COLO668 (cell line): ENCODE measurements at regions not wholly inside any gene's neighbourhood (a gene's known extent, or its start where the extent isn't known, plus 50 kb on each side); places are given as distances from the start of the nearest gene placed in this dataset.
"Not testable (repeated sequence)": the region's sequence is repeated elsewhere in the genome, so short reads cannot be mapped to it uniquely, and the experiment has no call there.

Source experiments
- DNase-seq: peaks from one replicate; lab custom pipeline; 2025; ENCODE audit not compliant: unreplicated experiment; lab: John Stamatoyannopoulos, UW

DNA sequence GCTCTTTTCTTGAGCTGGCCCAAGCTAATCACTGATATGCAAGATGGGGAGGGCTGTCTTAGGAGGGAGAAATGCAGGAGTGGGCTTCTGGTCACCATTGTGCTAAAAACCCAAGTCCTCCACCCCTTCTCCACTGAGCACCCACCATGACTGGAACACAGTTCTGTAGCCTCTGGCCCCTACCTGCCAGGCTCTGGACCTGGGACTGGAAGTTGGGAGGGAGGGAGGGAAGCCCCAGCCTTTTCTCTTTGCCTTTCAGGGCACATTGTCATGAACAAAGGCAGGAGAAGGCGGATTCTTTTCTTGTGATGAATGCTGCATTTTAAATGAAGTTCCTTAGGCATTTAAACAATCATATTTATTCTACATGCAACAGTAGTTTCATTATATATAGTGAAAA, 559.1 kb upstream of the TRPC7 start:
- DNase-seq = no peak

DNA sequence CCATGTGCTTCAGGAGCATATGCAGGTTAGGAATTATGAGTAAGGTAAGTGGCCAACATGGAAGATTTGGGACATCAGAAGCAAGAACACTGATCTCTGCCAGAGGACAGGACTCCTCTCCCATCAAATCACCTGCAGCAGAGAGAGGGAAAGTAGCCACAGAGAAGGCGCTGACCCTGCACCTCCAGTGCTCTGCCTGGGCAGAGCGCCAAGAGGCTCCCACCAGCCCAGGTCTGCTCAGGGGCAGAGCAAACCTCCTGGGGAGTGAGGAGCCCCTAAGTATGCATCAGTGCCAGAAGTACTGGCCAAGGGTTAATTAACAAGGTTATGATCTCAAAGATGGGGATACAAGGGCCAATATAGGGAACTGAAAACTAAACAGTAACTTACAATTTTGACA, 545.3 kb upstream of the TRPC7 start:
- no peak for DNase-seq

DNA sequence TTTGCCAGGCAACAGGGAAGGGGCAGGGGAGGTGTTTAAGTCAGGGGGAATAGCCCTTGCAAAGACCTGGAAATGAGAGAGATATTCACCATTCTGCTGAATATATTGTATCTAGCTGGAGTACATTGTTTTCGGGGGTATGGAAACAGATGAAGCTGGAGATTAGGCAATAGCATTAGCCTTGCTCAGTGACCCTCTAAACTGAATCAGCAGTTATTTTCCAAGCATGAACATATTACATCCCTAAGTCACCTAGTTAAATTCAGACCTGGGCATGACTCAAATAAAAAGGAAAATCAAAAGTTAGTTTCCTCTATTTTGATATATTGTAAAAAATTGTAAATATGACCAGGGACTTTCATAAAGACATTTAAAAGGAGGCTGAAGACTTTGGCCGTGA, 544.6 kb upstream of the TRPC7 start:
- DNase-seq = no peak

DNA sequence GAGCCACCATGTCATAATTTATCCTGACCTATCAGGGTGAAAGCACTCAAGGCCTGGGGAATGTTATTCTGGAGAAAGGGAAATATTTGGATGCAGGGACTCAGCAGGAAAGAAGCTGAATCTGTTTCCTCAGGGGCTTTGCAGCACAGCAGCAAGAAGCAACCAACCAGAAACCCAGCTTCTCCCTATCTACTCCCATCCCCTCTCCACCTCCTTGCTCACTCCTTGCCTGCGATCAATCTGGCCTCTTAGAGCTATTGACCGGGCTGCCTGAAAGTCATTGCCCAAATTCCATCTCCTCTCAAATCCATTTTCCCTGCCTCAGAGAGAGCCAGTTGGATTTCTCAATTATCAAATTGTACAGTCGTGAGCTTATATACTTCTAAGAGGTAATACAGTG, 542.0 kb upstream of the TRPC7 start:
- no peak for DNase-seq

DNA sequence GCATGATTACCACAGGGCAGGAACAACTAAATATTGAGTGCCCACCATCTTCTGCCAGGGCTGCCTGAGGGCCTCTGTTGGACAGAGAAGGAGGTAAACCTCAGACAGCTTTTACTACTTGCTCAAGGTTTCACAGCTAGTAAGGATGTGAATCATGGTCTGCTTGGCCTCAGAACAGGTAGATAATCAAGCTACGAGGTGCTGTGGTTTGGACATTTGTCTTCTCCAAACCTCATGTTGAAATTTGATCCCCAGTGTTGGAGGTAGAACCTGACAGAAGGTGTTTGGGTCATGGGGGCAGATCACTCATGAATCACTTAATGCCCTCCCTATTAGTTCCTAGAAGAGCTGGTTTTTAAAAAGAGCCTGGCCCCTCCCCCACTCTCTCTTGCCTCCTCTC, 541.2 kb upstream of the TRPC7 start:
- DNase-seq = no peak

DNA sequence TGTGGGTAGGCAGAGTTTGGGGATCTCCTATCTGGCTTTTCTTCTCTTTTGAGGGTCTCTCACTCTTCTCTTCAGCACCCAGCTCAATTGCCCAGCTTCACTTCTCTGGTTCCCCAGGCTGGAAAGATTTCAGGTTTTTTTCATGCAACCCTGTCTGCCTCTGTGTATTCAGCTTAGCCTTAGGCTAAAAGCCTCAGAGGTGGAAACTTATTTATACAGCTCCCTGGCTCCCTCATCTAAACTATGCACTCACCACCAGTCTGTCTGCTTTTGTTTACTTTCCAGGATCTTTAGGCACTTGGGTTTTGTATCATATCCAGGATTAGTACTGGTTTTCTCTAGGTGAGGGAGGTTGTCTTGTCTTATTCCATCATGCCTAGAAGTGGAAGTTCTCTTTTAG, 540.2 kb upstream of the TRPC7 start:
- DNase-seq = no peak

DNA sequence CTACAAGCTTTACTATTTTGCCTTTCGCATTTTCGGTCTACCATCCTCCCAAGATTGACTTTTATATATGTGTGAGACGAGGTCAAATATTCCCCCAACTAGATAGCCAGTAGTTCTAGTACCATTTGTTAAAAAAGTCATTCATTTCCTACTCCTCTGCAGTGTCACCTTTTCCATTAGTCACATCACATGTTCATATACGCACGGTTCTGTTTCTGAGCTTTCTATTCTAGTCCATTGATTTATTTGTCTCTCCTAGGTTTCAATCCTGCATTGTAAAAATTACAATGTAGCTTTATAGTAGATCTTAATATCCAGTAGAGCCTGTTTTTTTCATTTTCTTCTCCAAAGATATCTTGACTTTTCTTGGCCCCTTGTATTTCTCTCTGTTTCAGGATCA, 528.7 kb upstream of the TRPC7 start:
- DNase-seq = no peak

DNA sequence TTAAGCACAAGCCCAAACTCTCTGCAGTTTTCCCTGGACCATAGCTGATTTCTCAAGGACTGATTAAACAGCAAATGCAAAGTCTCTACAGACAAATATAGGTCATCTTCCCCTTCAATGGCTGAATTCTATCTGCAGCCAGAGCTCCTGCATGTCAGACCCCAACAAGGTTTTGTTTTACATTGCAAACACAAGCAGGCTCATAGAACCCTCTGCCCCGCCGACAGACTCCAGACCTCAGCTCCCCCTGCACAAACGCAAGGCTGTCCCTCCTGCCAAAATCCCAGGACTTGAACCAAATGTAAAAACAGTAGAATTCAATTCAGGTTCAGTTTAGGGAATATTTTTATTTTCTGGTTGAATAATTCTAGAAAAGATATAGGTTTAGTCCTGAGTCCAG, 526.7 kb upstream of the TRPC7 start:
- no peak for DNase-seq

DNA sequence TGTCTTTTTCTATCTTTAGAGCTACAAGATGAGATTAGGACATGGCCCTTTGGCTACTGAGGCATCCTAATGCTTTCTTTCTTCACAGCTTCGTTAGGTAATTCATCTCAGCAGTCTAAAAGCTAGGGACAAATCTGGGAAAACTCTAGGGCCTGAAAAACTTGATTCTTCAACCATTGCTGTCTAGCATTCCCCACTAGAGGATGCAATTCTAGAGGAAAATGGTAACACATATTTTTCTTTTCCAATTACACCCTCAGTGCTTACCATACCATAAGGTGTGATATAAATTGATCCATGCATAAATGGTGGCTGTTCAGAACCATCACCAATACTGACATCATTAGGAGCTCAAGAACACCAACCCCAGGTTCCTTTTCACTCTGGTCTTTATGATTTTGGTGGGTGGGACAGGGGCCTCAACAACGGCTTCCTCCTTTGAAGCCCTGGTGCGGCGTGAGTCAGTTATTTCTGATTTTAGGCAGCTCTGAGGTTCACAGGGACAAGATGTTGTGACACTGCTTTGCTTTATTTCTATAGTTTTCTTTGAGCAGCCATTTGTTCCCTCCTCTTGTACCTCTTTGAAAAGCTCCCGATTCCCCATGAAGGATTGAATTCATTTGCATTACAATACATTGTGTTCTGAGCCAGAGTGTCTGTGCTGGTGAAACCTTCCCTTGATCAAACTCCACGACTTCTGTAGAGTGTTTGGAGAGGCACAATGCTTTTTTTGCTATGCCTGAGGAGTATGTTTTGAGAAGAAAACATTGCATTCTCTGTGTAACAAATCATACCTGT, 526.0 kb upstream of the TRPC7 start:
- no peak for DNase-seq

DNA sequence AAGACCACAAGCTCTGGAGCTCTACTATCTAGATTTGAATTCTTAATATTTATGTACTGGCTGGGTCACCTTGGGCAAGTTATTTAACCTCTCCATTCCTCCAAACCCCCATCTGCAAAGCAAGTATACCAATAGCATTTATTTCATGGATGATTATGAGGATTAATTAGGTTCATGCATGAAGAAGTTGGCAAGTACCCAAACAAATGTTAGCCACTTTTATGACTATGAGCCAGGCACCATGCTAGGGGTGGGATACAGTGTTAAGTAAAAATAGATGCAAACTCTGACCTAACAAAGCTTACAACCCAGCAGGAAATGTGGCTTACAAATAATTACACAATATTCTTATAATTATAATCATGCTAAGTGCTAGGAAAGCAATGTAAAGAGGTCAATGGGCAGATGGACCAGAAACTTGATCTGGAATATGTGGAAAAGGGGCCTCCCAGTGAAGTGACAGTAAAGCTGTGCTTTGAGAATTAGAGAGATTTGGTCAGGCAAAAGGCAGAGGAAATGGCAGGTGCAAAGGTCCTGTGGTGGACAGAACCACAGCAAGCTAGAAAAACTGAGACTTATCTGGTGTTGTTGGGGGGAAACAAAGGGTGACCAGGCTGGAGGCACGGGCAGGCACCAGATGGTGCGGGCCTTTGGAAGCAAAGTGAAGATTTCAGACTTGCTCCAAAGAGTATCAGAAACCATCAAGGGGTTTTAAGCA, 525.2 kb upstream of the TRPC7 start:
- DNase-seq = no peak

DNA sequence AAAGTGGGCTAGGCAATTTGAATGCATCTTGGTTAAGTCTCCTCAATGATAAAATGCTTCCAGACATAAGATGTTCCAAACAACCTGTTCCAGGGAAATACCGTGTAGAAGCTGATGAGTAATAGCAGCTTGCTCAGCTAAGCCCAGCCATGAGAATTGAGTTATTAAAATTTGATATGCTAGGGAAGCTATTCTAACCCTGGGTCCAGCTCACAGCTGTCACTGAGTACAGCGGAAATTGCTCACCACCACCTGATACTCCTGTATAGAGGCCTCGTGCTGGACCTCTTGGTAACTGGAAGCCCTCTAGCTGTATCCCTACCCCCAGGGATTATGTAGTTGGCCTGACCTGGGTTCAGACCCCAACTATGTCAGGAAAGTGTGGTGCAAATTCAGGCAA, 521.3 kb upstream of the TRPC7 start:
- DNase-seq = no peak

DNA sequence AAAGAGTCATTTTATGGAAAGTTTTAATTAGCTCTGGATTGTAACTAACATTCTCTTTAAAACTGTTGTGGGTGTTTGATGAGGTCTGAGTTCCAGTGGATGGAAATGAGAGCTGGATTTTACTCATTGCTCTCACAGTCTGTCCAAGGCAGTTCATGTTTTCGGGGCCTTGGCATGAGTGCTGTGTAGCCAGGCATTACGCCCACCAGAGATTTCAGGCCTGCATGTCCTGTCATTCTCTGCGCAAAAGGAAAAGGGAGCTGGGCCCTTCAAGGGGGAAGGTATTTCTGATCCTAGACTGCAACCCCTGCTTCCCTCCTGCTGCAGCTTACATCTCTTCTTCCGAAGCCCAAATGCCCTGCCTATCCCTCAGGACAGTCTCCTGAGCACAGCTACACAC, 499.6 kb upstream of the TRPC7 start:
- no peak for DNase-seq

DNA sequence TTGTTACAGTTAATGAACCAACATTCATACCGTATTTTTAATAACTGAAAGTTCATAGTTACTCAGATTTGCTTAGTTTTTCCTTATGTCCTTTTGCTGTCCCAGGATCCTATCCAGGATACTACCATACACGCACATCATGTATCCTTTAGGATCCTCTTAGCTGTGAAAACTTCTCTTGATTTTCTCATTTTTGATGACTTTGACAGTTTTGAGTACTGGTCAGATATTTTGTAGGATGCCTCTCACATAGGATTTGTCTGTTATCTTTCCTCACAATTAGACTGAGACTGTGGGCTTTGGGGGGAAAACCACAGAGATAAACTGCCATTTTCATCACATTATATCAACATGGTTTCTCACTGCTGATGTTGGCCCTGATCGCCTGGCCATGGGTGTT, 491.3 kb upstream of the TRPC7 start:
- DNase-seq = no peak

DNA sequence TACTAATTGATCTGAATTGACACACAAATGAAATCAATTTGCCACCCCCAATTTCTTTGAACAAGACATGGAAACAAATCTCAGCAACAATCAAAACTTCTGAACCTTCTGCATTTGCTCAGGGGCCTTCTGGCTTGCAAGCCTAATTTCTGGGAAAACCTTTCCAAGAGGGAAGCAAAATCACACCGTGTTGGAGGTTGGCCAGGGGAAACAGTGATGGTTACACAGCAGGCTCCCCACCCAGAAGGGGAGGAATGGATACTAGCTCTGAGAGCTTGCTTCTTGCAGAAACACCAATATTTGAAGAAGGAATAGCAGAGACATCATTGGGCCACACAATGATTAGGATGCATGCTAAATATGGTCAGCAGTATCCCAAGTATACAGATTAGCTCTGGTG, 488.6 kb upstream of the TRPC7 start:
- no peak for DNase-seq

DNA sequence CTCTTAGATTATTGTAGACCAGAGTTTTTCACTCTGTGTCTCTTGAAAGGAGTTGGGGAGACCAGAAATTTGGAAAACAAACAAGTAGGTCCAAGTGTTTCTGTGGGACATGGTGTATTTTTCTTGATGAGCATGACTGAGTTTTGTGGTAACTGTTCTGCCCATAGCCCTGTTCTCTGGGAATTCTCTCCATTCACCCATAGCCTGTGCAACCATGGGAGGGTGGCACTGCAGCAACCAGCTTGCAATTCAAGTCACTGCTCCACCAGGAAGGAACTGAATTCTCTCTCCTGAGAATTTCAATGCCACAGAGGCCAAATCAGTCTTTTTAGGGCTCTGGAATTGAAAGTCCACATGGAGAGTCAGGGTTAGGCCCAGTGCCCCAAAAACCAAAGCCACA, 475.3 kb upstream of the TRPC7 start:
- DNase-seq = no peak

DNA sequence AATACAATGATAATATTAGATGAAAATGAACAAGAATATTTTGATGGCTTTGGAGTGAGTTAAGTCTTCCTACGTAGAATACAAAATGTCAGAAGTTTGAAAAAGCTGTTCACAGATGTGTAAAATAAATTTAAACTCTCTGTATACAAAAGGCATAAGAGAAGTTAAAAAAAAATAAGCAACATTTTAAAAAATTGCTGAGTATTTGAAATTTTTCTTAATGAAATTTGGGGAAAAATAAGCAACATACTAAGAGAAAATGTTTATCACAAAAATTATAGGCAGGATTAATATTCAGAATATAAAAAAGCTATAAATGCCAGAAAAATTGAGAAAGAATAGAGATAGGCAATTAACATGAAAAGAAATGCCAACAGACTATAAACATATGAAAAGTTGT, 470.7 kb upstream of the TRPC7 start:
- no peak for DNase-seq

DNA sequence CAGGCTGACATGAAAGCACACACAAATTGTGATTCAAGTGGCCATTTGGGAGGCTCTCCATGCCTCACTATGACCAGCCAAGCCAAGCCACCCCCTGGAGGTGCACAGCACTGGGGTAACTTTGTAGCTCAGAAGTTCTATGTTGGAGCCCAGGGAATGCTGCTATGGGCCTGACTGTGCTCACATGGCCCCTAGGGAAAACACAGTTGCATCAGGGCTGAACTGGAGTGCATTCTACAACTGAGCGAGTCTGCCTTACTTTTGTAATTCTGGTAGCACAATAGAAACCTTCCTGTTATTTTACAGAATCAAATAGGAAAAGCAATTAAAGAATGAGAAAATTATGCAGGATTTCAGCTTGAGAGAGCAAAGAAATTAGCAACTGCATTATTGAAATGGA, 455.5 kb upstream of the TRPC7 start:
- DNase-seq = no peak

DNA sequence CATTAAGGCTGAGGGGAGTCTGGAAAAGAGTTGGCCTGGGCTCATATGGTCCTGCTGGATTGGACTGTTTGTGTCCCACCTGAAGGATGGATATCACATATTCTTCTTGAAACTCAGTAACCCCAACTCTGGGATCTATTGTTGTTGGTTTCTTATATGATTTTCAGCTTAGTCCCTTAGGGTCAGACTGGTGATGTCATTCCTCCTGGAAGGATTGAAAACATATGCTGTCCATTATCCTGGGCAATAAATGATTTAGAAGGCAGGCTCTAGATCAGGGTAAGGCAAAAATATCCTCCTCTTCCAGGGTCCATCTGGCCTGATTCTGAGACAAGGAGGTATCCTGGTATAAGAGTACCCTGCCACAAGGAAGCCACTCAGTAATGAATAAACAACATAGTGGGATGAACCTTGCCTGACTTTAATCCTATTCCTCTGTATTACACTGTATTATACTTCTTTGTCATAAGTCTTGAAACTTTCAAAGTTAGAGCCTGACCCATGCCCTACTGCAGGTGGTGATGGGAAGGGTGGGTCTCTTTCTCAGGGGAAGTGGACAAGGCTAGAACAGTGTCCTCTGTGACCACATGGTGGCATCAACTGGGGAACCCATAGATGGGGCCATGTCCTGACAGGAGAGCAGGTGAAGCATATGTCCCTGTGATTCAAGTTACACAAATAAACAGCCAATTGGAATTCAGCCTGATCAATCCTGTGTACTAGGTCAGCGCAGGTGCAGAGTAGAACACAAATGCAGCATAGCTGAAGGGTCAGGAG, 454.4 kb upstream of the TRPC7 start:
- no peak for DNase-seq

DNA sequence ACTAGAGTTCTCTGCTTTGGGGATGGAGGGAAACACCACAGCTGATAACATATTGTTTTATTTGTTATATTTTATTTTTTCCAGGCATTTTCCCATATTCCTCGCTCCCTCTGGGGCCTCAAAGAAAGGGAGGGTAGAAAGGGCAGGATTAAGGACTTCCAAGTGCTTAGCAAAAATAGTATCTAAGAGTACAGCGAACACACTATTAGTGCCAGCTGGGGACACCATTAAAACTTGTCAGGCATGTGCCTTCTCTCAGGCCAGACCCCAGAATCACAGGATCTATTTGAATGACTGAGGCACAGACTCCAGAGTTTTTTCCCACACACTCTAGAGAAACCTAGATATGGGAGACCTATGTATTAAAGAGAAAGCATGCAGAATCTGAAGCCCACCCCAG, 451.0 kb upstream of the TRPC7 start:
- no peak for DNase-seq

DNA sequence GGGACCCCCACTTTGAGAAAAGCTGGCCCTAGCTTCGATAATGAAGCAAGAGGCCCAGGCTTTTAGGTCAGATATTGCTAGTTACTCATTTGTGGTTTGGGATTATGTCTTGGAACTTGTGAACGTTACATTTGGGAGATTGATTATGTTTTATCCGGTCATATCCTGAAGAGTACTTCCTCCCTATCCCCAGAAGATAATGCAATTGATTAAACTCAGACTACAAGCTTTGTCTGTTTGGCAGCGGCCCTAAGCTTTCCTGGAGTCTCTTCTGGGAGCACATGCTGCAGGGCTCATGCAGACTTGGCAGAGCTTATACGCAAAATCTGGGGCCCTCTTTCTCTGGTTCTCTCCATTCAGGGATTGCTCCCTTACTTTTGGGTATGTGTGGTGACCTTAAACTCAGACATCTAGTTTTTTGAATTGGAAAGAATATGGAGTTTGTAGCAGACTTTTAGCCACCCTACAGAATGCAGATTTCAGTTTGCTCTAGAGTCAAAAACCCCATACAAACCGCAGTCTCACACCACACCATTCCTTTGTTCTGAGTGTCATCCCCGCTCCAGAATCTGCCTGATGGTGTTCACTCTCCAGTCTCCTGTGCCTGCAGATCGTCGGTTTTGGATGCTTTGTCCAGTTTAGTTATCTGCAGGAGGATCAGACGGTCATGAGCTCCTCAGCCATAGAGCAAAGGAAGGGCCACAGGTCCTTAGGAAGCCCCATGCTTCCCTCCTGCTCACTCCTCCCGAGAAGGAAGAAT, 449.5 kb upstream of the TRPC7 start:
- no peak for DNase-seq

DNA sequence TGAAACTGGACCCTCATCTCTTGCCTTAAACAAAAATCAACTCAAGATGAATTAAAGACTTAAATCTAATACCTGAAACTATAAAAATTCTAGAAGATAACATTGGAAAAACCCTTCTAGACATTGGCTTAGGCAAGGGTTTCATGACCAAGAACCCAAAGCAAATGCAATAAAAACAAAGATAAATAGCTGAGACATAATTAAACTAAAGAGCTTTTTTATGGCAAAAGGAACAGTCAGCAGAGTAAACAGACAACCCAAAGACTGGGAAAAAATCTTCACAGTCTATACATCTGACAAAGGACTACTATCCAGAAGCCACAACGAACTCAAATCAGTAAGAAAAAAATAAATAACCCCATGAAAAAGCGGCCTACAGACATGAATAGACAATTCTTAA, 446.9 kb upstream of the TRPC7 start:
- not testable (repeated sequence) for DNase-seq
